ENCODE measurements at regions not wholly inside any gene's neighbourhood (a gene's known extent, or its start where the extent isn't known, plus 50 kb on each side); places are given as distances from the start of the nearest gene placed in this dataset.

GRCh38 chr18:68566991-68567390 is 147.9 kb downstream of the TMX3 start:
- TF ChIP-seq CTCF (IDR thresholded peaks at IDR 0.05), result no peak
- no peak for TF ChIP-seq EP300 (IDR thresholded peaks at IDR 0.05)
- TF ChIP-seq POLR2A (IDR thresholded peaks at IDR 0.05), result no peak
- TF ChIP-seq POLR2AphosphoS5 (IDR thresholded peaks at IDR 0.05), result no peak

Data from upper lobe of left lung (tissue), 4 donors.